ENCODE measurements at regions not wholly inside any gene's neighbourhood (a gene's known extent, or its start where the extent isn't known, plus 50 kb on each side); places are given as distances from the start of the nearest gene placed in this dataset.

GRCh38 chr1:91610789-91611188 is 110.1 kb downstream of the CDC7 start:
- H3K4me3 ChIP-seq, result no peak overlapping the region
- Mint-ChIP-seq H3K27me3 (ENCODE audit: insufficient read depth, low read depth, poor library complexity) (peaks cover 2% of the 10 kb centered on the region), H3K9me3 (no peaks in the 10 kb centered on the region), H3K27ac (no peak overlapping the region), H3K4me3 (no peak overlapping the region), H3K4me1 (peaks cover 13% of the 10 kb centered on the region), H3K36me3 (ENCODE audit: low read depth) (no peaks in the 10 kb centered on the region)
- H3K9me2 ChIP-seq (ENCODE audit: insufficient read depth), result no peaks in the 10 kb centered on the region
- H4K20me1 ChIP-seq (replicated peaks; ENCODE audit: insufficient read depth), result no peaks in the 10 kb centered on the region; the same call in 1 of the 2 replicates
- H2AFZ ChIP-seq, result no peak overlapping the region
- no peaks in the 10 kb centered on the region for H3K36me3 ChIP-seq (ENCODE audit: insufficient read depth)
- ATAC-seq, result no peak
- H3K4me2 ChIP-seq, result no peak overlapping the region
- H3K27me3 ChIP-seq (ENCODE audit: insufficient read depth), result no peaks in the 10 kb centered on the region
- DNase-seq (ENCODE audit: low spot score), result no peak
- no peaks in the 10 kb centered on the region for H3F3A ChIP-seq (replicated peaks; ENCODE audit: low read depth)
- H3K27ac ChIP-seq (ENCODE audit: low read depth), result no peak overlapping the region
- 0 out of 2 replicates have a peak, but pooled peaks cover 5% of the 10 kb centered on the region for H3K4me1 ChIP-seq (ENCODE audit: insufficient read depth)
- H3K79me2 ChIP-seq (replicated peaks; ENCODE audit: insufficient read depth), result no peaks in the 10 kb centered on the region
- TF ChIP-seq REST (IDR thresholded peaks at IDR 0.05; ENCODE audit: unreplicated experiment) (no peak), EZH2 (IDR thresholded peaks at IDR 0.05; ENCODE audit: low read depth, unreplicated experiment) (no peak), CREB1 (CRISPR knock-in tag; IDR thresholded peaks at IDR 0.05; ENCODE audit: low read depth) (no peak), ZNF331 (CRISPR knock-in tag; IDR thresholded peaks at IDR 0.05; ENCODE audit: low read depth) (no peak), NANOG (IDR thresholded peaks at IDR 0.05; ENCODE audit: borderline replicate concordance) (no peak), CTCF (conservative IDR thresholded peaks at IDR 0.05; ENCODE audit: low read depth in 2 of 2) (no peak), EZH2phosphoT487 (IDR thresholded peaks at IDR 0.05; ENCODE audit: unreplicated experiment) (no peak), POLR2AphosphoS5 (IDR thresholded peaks at IDR 0.05; ENCODE audit: low read depth) (no peak), ZNF114 (CRISPR knock-in tag; IDR thresholded peaks at IDR 0.05) (no peak), JUNB (IDR thresholded peaks at IDR 0.05; ENCODE audit: unreplicated experiment) (no peak), STAT1 (IDR thresholded peaks at IDR 0.05; ENCODE audit: unreplicated experiment) (no peak), ZNF462 (CRISPR knock-in tag; IDR thresholded peaks at IDR 0.05) (no peak), ETS1 (IDR thresholded peaks at IDR 0.05) (no peak)

Measured in GM23338 (cell line).